ENCODE measurements at regions not wholly inside any gene's neighbourhood (a gene's known extent, or its start where the extent isn't known, plus 50 kb on each side); places are given as distances from the start of the nearest gene placed in this dataset.

DNA sequence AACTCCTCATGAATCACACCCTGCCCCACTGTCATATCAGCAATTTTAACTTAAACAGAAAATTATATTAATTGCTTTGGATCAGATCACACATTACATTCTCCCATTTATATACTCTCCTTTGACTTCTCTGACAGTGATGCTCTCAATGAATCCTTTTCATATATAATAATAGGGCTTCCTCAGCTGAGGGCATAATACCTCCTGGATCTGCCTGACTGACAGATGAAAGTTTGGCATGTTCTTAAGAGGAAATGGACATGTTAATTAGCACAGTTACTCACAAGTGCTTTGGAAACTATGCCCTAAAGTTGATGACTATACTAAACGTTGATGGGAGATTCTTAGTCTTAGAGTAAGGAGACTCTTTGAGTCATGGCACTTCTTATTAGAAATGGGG is 478.2 kb upstream of the LRRN3 start:
- no CpG with 5 or more reads among the region's 1 CpG for WGBS (ENCODE audit: extremely low coverage, insufficient coverage, low lambda C conversion rate)
- H2BK15ac ChIP-seq (replicated peaks; ENCODE audit: low read depth) = no peak overlapping the region
- H3K36me3 ChIP-seq (ENCODE audit: control insufficient read depth, insufficient read depth, low read length) = no peaks in the 10 kb centered on the region
- H3K27ac ChIP-seq (ENCODE audit: low read depth, low read length) = no peak overlapping the region
- H3K4me3 ChIP-seq (ENCODE audit: low read length) = no peak overlapping the region
- no peak overlapping the region for H3K18ac ChIP-seq (ENCODE audit: low read length)
- no peak overlapping the region for H3K56ac ChIP-seq (ENCODE audit: low read length)
- H3K4me2 ChIP-seq (ENCODE audit: low read length) = no peak overlapping the region
- H3K79me2 ChIP-seq (ENCODE audit: control insufficient read depth, insufficient read depth, low read length) = no peaks in the 10 kb centered on the region
- no peak overlapping the region for H2AK5ac ChIP-seq (ENCODE audit: low read length)
- DNase-seq = no peak
- H3K79me1 ChIP-seq (ENCODE audit: low read length) = no peaks in the 10 kb centered on the region
- H2BK5ac ChIP-seq (ENCODE audit: low read length) = no peak overlapping the region
- H3K4me1 ChIP-seq (ENCODE audit: control insufficient read depth, low read depth, low read length) = no peaks in the 10 kb centered on the region
- no peak overlapping the region for H2BK120ac ChIP-seq (ENCODE audit: low read depth, low read length)
- H4K8ac ChIP-seq (ENCODE audit: low read depth, low read length) = no peak overlapping the region
- H3K23ac ChIP-seq (ENCODE audit: low read length) = no peak overlapping the region
- H4K5ac ChIP-seq (ENCODE audit: low read length) = no peak overlapping the region
- H3K9ac ChIP-seq (ENCODE audit: low read length) = no peak overlapping the region
- H3K4ac ChIP-seq (ENCODE audit: low read depth, low read length) = no peak overlapping the region
- H3K27me3 ChIP-seq (ENCODE audit: insufficient read depth, low read length, poor library complexity) = no peaks in the 10 kb centered on the region

Measured in mesendoderm (in vitro differentiated cells).